ENCODE measurements at regions not wholly inside any gene's neighbourhood (a gene's known extent, or its start where the extent isn't known, plus 50 kb on each side); places are given as distances from the start of the nearest gene placed in this dataset.

GRCh38 chr11:82458147-82458546 is 275.5 kb downstream of the FAM181B start:
- no peak overlapping the region for H3K9ac ChIP-seq (replicated peaks in 1 of 4; ENCODE audit: extremely low read depth in 1 of 4, low read depth in 3 of 4, low read length in 3 of 4)
- WGBS, 2 experiments (ENCODE audit: extremely low coverage in 1 of 2, insufficient coverage in 1 of 2, insufficient read length in 1 of 2, insufficient replicate concordance in 2 of 2, low coverage in 1 of 2, low lambda C conversion rate in 2 of 2, missing lambda C conversion rate in 1 of 2): 100% methylated on average over 1 of the region's 1 CpG; no CpG with 5 or more reads in 1 of the 2 experiments
- no peak overlapping the region for H2AK5ac ChIP-seq (ENCODE audit: low read depth, low read length)
- H4K8ac ChIP-seq (ENCODE audit: extremely low read depth, insufficient read depth, low read length): no peak overlapping the region
- no peak overlapping the region for H2BK120ac ChIP-seq (replicated peaks; ENCODE audit: low read depth, low read length)
- H4K20me1 ChIP-seq (replicated peaks in 1 of 2; ENCODE audit: control insufficient read depth in 1 of 2, insufficient read depth in 2 of 2, low read length in 2 of 2): no peaks in the 10 kb centered on the region
- H4K5ac ChIP-seq (ENCODE audit: insufficient read length, low read depth, low read length): no peak overlapping the region
- no peaks in the 10 kb centered on the region for H3K27me3 ChIP-seq (replicated peaks in 1 of 4; ENCODE audit: control insufficient read depth in 3 of 4, extremely low read depth in 1 of 4, insufficient read depth in 3 of 4, low read length in 3 of 4)
- H3K4ac ChIP-seq (replicated peaks; ENCODE audit: insufficient read length, low read depth, low read length): no peak overlapping the region
- H2BK5ac ChIP-seq (ENCODE audit: low read depth, low read length): no peak overlapping the region
- H3K23ac ChIP-seq (ENCODE audit: insufficient read length): no peak overlapping the region
- H3K36me3 ChIP-seq (ENCODE audit: control insufficient read depth in 2 of 4, insufficient read depth in 4 of 4, low read length in 3 of 4): no peaks in the 10 kb centered on the region
- TF ChIP-seq TBP (IDR thresholded peaks at IDR 0.05; ENCODE audit: low read depth, low read length): no peak
- TF ChIP-seq SAP30 (IDR thresholded peaks at IDR 0.05; ENCODE audit: insufficient read depth, insufficient replicate concordance, low read length): no peak
- ChIA-PET CTCF (ENCODE audit: partially characterized antibody) (interaction anchor here (0.8 to 2.1 kb wide), 3 partner anchors 9 to 137 kb away, joined by 4 to 9 read pairs (median 6); no protein-coding TSS in a partner anchor), POLR2A (ENCODE audit: partially characterized antibody) (no interaction called here)
- H3K79me2 ChIP-seq (ENCODE audit: control insufficient read depth in 1 of 2, insufficient read depth in 2 of 2, low read length in 2 of 2): no peaks in the 10 kb centered on the region
- no peak overlapping the region for H3K14ac ChIP-seq (ENCODE audit: insufficient read length)
- FAIRE-seq (no peak), DNase-seq (ENCODE audit: low read depth in 1 of 2, low spot score in 2 of 2) (no peak)
- no peak overlapping the region for H2AFZ ChIP-seq (ENCODE audit: low read length)
- no peak overlapping the region for H2BK12ac ChIP-seq (ENCODE audit: low read depth, low read length)
- H3K4me3 ChIP-seq (ENCODE audit: extremely low read depth in 1 of 4, insufficient read depth in 2 of 4, low read depth in 3 of 4, low read length in 4 of 4): no peak overlapping the region
- no peak overlapping the region for H3K18ac ChIP-seq (ENCODE audit: extremely low read depth, low read length)
- no peak overlapping the region for H3K27ac ChIP-seq (ENCODE audit: low read depth, low read length)
- H2BK15ac ChIP-seq (ENCODE audit: low read length): no peak overlapping the region
- no peak overlapping the region for H3K4me2 ChIP-seq (ENCODE audit: insufficient read depth in 1 of 2, low read depth in 2 of 2, low read length in 2 of 2)
- no peaks in the 10 kb centered on the region for H3K79me1 ChIP-seq (ENCODE audit: low read depth, low read length)
- no peaks in the 10 kb centered on the region for H3K23me2 ChIP-seq (ENCODE audit: low read depth, low read length)
- no peaks in the 10 kb centered on the region for H3K9me3 ChIP-seq (ENCODE audit: insufficient read depth in 2 of 2, low read depth in 1 of 2, low read length in 1 of 2)
- H2BK20ac ChIP-seq (ENCODE audit: low read length): no peak overlapping the region
- H4K91ac ChIP-seq (replicated peaks; ENCODE audit: insufficient read length, low read length): no peak overlapping the region
- H3K4me1 ChIP-seq (replicated peaks in 1 of 4; ENCODE audit: control insufficient read depth in 3 of 4, insufficient read depth in 4 of 4, low read length in 3 of 4): no peaks in the 10 kb centered on the region
- no peak overlapping the region for H3K56ac ChIP-seq (replicated peaks; ENCODE audit: insufficient read length, low read depth, low read length)

Data from H1 (cell line).